Fibroblast of skin of right biceps (primary cell): ENCODE measurements at regions not wholly inside any gene's neighbourhood (a gene's known extent, or its start where the extent isn't known, plus 50 kb on each side); places are given as distances from the start of the nearest gene placed in this dataset.
"Not testable (repeated sequence)": the region's sequence is repeated elsewhere in the genome, so short reads cannot be mapped to it uniquely, and the experiment has no call there.

Source experiments
- DNase-seq: peaks from one replicate; pipeline ENCODE4 v3.0.0-alpha.2; 2013

- no peak for DNase-seq
These were observed 655.2 kb upstream of the FAM174A start for GRCh38 chr5:99879791-99880511.

- DNase-seq = no peak
These were observed 656.3 kb upstream of the FAM174A start for GRCh38 chr5:99878830-99879229.

DNA sequence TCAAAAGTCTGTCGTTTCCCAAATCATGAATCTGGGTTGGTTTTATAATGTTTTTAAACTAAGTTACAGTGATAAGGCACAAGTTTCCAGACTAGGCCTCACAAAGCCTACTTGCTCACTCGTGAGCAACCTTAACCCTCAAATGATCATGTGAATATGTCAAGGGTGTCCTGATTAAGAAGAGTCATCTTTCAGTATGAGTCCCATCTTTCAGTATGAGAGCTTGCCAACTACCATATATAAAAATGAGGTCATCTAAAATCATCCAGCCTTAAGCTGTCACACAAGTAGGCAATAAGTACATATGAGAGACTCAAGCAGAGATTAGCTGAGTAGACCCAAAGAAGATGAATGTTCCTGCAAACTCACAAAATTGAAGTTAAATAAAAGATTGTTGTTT, 668.4 kb upstream of the FAM174A start:
- DNase-seq = no peak

DNA sequence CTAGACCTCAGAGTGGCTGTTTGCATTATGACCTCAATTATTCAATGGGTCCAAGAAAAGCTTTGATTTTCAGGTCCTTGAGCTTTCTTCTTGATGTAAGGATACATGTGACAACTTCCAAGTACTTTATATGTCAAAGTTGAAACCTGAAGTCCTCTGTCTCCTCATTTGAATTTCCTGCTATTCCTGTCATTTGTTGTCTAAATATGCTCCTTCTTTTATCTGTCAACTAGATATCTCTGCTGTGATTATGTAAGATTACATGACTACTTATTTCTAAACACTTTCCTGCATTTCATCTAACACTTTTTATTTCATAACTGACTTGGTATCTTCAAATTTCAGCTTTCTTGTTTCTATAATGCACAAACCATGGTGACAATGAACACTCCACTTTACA, 670.0 kb upstream of the FAM174A start:
- DNase-seq = no peak

- DNase-seq = no peak
These were observed 699.4 kb upstream of the FAM174A start for GRCh38 chr5:99835791-99836190.

DNA sequence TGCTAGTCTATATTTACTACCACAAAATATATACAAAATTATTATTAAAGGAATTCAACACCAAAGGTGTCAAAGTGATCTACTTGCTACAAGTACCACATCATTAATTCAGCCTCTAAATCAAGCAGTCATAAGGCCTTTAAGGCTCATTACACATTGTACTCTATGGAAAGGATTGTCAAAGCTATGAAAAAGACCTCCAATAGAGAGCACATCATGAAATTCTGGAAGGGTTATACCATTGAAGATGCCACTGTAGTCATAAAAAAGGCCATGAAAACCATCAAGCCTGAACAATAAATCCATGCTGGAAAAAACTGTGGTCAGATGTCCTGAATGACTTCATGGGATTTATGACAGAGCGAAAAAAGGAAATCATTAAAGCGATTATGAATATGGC, 708.0 kb upstream of the FAM174A start:
- no peak for DNase-seq

DNA sequence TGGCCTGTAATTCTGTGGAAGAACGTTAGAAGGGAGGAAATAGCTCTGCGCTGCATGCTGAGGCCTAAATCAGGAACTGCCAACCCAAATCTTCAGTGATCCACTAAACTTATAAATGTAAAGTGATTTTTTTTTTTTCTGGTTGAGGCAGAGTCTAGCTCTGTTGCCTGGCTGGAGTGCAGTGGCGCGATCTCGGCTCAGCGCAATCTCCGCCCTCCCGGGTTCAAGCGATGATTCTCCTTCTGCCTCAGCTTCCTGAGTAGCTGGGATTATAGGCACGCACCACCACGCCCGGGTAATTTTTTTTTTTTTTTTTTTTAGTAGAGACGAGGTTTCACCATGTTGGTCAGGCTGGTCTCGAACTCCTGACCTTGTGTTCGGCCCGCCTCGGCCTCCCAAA, 717.4 kb upstream of the FAM174A start:
- no peak for DNase-seq

DNA sequence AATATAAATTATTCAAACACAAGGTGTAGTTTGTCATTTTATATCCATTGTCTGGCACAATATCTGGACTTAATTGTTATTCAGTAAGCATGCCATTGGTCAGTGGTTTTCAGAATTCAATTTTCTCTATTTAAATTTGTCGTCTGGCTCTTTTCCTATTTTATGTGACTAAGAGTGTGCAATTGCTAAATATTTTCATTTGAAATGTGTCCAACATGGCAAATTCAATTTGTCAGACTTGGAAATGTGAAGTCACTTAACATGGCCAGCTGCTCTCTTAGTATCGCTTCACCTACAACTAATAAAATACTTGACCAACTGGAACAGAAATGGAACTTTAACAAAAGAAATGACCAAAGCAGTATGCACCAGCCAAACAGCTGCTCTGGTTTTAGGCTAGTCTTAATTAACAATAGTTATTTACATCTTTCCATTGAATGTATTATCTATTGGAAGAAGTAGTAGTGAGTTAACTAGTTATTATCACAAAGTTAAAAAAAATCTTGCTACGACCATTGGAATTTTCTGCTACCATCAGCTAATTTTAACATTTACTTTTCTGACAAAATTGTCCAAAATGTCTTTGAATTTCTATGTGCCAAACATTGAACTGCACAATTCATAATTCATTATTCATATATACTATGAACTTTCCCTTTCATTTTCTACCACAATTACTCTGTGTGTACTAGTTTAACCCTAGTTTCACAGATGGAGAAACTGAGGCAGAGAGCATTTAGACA, 720.7 kb upstream of the FAM174A start:
- no peak for DNase-seq

- DNase-seq = no peak
These were observed 726.4 kb upstream of the FAM174A start for GRCh38 chr5:99808657-99809230.

- no peak for DNase-seq
These were observed 727.8 kb upstream of the FAM174A start for GRCh38 chr5:99807346-99807745.

GRCh38 chr5:99795031-99795430, 740.1 kb upstream of the FAM174A start:
- DNase-seq = no peak

GRCh38 chr5:99788482-99788881, 746.7 kb upstream of the FAM174A start:
- DNase-seq = no peak

GRCh38 chr5:99775189-99775588, 760.0 kb upstream of the FAM174A start:
- no peak for DNase-seq

GRCh38 chr5:99773290-99773689, 761.9 kb upstream of the FAM174A start:
- DNase-seq = no peak

- no peak for DNase-seq
These were observed 763.9 kb upstream of the FAM174A start for GRCh38 chr5:99771296-99771695.

GRCh38 chr5:99765011-99765410, 770.2 kb upstream of the FAM174A start:
- DNase-seq = no peak

GRCh38 chr5:99763021-99763774, 772.0 kb upstream of the FAM174A start:
- no peak for DNase-seq

- DNase-seq = no peak
These were observed 787.8 kb upstream of the FAM174A start for GRCh38 chr5:99747342-99747741.

DNA sequence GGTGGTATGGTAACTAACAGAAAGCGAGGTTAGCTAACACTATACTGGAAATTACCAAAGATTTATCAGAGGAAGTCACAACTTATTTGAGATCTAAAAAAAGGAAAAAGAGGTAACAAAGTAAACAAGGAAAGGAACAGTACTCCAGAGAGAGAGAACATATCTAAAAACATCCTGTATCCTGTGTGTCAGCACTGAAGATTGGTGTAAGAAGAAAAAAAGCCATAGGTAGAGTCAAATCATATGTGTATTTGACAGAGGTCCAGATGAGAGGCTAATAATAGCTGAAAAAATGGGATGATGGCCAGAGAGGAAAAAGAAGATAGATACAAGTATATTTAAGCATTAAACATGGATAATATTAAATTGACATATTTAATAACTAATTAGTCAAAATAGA, 802.0 kb upstream of the FAM174A start:
- not testable (repeated sequence) for DNase-seq

DNA sequence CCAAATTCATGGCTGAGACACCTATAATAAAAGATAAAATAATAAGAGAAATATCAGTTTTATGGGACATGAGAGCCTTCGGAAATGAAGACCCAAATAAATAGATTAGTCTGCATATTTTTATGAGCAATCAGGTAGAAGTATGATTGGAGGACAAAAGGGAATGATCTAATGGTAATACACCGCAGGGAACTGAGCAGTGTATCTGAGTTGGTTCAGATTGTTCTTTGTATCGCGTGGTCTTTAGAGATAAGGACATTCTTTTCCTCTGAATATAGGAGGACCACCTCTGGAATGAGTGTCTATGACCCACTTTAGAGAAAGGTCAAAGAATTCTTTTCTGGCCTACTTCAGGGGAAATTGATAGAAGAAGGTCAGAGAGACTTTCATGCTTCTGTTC, 801.8 kb upstream of the CHD1 start:
- not testable (repeated sequence) for DNase-seq

DNA sequence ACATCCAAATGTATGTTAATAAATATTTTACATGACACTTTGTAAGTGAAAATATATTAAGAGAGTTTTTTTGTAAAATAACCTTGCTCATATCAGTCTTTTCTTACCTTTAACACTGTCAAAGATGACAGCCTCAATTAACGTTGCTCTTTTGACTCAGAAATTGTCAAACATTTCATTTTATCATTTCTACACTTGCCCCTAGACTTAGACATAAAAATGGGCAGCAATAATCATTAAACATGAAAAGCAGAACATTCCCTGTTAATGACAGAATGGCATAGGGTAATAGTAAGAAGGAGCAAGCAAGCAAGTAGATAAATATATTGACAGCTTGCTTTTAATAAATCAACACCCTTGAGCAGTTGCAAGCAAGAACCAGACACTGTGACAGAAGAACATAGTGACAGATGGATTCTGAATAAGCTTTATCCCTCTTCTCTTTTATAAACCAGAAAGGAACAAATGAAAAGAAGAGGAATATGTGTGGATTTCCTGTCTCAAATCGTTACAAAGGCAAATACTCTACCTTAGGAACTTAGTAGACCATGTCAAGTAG, 796.0 kb upstream of the CHD1 start:
- no peak for DNase-seq

GRCh38 chr5:99721506-99721905, 792.7 kb upstream of the CHD1 start:
- DNase-seq = no peak

- DNase-seq = no peak
These were observed 787.1 kb upstream of the CHD1 start for GRCh38 chr5:99715921-99716320.
